Activated gamma-delta T cell treated with Interleukin-2 at 50 U/mL for 16 hours (primary cell): ENCODE measurements at regions not wholly inside any gene's neighbourhood (a gene's known extent, or its start where the extent isn't known, plus 50 kb on each side); places are given as distances from the start of the nearest gene placed in this dataset.
"Not testable (repeated sequence)": the region's sequence is repeated elsewhere in the genome, so short reads cannot be mapped to it uniquely, and the experiment has no call there.

Source experiments
- DNase-seq: peaks from one replicate; pipeline ENCODE4 v3.0.0-alpha.2; 2020

GRCh38 chrX:20711366-20711765 is 444.7 kb upstream of the RPS6KA3 start:
- no peak for DNase-seq

DNA sequence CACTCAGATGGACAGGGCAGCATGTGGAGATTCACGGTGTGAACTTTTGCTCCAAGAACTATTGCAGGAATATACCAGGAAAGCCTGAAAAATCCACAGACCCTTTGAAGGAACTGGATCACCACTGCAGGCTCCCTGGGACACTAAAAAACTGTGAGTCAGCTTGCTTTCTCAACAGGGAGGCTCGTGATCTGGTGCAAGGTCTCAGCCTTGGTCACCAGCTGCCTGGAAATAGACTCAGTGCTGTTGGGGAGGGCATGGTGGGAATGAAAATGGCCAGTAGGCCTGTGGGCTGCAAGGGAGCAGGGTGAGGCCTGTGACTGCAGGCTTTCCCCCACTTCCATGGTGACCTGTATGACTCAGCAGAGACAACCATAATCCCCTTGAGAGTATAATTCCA is 426.4 kb upstream of the RPS6KA3 start:
- DNase-seq, result no peak

DNA sequence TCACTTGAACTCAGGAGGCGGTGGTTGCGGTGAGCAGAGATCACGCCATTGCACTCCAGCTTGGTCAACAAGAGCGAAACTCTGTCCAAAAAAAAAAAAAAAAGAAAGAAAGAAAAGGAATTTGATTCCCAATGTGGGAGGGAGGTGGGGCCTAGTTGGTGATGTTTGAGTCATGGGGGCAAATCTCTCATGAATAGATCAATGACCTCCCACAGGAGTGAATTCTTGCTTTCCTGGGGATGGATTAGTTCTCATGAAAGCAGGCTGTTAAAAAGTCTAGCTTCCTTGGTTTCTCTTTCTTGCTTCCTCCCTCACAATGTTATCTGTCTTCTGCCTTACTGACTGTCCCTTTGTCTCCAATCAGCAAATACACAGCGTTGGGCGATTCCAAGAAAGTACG is 419.5 kb upstream of the RPS6KA3 start:
- no peak for DNase-seq

DNA sequence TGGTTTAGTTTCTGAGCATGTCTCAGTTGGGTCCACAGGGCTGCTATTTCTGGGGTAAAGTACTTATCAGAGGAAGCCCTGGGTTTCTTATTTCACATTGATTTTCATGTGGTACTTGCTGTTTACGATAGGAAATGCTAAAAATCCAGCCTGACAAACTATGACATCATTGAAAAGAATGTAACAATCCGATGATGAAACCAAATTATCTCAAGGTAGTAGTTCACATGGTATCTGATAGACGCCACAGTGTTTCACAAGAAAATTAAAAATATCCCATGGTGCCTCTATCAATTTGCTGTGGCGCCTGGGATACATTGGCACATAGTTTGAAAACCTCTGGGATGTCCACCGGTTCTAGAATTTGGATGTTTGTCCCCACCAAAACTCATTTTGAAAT is 418.9 kb upstream of the RPS6KA3 start:
- DNase-seq, result no peak

- no peak for DNase-seq
Observed at GRCh38 chrX:20681683-20682082, 415.0 kb upstream of the RPS6KA3 start.

DNA sequence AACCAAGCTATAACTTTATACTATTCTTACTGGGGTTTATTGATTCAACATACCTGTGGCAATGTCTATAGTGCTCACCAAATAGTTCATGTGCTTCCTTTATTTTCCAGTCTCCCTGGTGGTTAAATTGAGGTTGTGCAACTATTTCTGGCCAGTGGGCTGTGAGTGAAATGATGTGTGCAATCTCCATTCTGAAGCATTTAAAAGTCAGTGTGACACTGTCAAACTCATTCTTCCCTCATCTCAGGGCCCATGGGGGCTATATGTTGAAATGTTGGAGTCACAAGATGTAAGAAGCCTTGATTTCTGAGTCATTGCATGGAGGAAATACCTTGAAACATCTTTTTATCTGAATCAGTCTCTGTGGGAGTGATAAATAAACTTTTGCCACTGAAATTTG is 414.3 kb upstream of the RPS6KA3 start:
- no peak for DNase-seq

- DNase-seq, result no peak
Observed at GRCh38 chrX:20672476-20672875, 405.8 kb upstream of the RPS6KA3 start.

GRCh38 chrX:20671746-20672145 is 405.0 kb upstream of the RPS6KA3 start:
- DNase-seq, result not testable (repeated sequence)

- no peak for DNase-seq
Observed at GRCh38 chrX:20670611-20671010, 403.9 kb upstream of the RPS6KA3 start.

- DNase-seq, result no peak
Observed at GRCh38 chrX:20668550-20668949, 401.8 kb upstream of the RPS6KA3 start.

- no peak for DNase-seq
Observed at GRCh38 chrX:20666331-20666730, 399.6 kb upstream of the RPS6KA3 start.

GRCh38 chrX:20665481-20665880 is 398.8 kb upstream of the RPS6KA3 start:
- no peak for DNase-seq

GRCh38 chrX:20664774-20665173 is 398.1 kb upstream of the RPS6KA3 start:
- DNase-seq, result no peak

DNA sequence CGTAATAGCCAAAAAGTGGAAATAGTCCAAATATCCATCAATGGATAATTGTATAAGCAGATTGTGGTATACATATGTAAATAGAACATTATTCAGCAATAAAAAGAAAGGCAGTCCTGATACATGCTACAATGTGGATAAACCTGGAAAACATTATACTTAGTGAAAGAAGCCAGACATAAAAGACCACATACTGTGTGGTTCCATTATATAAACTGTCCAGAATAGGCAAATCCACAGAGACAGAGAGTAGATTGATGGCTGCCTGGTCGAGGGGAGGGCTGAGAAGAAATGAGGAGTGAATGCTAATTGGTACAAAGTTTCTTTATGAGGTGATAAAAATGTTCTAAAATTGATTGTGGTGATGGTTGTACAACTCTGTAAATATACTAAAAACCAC is 397.4 kb upstream of the RPS6KA3 start:
- DNase-seq, result no peak

- DNase-seq, result no peak
Observed at GRCh38 chrX:20663336-20663735, 396.6 kb upstream of the RPS6KA3 start.

DNA sequence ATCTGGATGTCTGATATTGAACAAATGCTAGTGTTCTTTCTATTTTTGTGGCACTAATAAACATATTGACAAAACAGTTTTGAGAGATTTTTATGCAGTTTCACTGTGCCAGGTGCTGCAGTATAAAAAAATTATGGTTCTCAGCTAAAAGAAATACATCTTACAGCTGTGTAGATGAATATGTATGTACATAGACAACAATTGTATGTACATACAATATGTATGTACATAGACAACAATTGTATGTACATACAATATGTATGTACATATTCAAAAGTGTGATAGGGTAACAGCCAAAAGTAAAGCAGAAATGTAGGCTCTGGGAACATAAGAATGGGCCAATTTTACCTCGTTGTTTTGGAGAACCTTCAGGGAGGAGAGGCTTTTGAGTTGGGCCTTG is 390.0 kb upstream of the RPS6KA3 start:
- DNase-seq, result no peak

- DNase-seq, result no peak
Observed at GRCh38 chrX:20654596-20655106, 387.9 kb upstream of the RPS6KA3 start.

DNA sequence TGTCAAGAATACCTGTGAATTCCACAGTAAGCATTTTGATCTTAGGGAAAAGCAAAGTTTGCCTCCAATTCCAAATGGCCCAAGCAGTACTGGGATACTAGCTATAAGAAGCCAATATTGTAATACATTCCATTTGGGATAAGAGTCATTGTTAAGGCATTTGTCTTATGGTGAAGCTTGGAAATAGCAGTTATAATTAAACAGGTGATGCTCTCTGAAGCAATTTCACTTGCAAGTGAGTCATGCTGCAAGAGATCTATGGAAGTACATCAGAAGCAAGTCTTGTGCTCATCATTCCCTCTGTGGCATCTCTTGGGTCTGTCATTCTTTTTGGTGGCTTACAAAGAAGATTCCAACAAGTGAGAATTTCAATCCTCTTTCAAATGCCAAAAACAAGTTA is 386.4 kb upstream of the RPS6KA3 start:
- DNase-seq, result no peak

DNA sequence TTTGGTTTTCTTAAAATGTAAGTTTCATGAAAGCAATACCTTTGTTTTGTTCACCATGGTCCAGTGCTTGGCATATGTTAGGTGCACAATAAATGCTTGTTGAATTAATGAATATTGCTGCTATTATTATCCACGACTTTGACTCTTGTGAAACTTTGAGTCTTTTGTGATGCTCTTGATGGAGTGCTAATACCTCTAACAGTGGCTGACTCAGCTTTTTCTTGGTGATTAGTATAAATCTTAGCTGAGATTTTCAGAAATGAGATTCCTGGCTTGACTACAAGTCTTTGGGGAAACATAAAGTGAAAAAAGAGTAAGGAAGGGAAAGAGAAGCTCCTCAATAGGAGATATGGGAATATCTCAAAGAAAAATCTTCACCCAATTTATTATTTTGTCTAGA is 375.2 kb upstream of the RPS6KA3 start:
- no peak for DNase-seq

DNA sequence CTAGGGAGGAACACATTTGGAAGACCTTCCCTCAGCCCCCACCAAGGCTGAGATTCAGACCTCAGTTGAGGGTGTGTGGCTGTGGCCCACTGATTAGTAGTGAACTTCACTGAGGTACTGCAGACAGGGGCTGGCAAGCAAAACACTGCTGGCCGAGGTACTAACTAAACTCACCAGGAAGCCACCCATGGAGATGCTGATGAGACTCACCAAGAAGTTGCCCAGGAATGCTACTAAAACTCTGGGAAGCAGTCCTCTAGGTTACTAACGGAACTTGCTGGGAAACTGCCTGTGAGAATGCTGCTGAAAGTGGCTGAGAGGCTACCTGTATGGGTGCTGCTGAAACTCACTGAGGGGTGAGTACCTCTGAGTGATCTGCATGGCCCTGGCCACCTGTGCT is 372.4 kb upstream of the RPS6KA3 start:
- no peak for DNase-seq

GRCh38 chrX:20637351-20637750 is 370.6 kb upstream of the RPS6KA3 start:
- no peak for DNase-seq

DNA sequence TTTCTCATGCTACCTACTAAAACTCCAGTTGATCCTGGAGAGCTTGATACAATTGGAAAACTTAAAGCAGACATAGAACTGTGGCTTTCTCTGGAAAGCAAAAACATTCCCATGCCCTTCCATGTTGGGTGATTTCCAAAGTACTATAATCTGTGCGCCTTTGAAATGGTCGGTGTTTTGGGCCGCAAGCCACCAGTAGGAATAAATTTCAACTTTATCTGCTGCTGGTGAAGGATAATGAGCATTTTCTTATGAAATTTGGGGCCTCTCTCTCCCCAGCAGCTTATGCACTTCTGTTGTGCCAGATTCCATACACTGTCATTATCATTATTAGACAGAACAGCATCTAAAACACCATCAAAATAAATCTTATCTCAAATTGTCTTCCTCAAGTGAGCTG is 366.7 kb upstream of the RPS6KA3 start:
- DNase-seq, result no peak

DNA sequence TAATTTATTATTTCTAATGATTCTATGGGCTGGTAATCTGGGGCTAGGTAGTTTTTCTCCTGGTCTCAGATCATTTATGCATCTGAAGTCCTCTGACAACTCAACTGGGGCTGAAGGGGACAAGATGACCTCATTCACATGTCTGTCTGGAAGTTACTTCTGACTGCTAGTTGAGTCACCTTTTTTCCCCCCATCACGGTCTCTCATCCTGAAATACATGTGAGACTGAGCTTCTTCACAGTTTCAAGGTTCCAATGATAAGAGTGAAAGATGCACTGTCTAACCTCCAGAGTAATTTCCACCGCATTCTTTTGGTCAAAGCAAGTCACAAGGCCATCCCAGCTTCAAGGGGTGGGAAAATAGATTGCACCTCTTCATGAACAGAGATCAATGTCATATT is 356.7 kb upstream of the RPS6KA3 start:
- no peak for DNase-seq

DNA sequence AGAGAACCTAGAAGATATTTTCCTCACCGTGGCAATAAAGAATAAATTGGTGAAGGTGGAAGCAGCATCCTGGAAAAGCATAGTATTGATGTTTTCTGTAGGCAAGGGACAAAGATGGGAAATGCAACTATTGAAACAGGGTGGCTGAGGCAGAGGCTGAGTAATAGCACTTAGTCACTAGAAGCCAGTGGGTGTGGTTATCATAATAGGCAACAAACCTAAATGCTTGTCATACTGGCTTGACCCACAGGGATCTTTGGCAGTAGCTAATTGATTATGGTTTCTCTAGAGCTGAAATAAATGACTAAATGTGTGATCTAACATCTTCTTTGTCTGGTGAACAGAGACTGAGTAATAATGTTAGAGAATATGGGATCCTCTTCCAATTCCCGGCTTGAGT is 353.6 kb upstream of the RPS6KA3 start:
- DNase-seq, result no peak

DNA sequence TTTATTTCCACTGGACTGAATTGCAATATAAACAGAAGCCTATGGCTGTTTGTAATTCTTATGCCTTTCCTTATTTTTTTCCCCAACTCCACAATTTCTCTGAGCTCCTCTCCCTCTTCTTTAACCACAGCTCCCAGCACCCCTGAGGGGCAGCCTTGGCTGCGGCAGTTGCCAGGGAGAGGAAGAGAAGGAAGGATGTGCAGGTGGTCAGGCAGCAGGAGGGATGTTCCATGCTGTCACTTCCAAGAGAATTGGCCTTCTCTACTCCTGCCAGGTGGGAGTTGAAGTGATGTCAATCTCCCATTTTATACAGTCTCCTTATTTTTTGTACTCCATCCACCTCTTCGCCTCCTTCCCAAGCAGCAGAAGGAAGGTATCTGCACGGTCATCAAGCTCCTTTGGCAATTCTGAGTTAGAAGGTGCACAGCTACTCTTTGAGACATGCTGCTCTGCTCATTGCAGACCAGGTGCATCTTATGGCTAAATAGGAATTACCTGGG is 343.3 kb upstream of the RPS6KA3 start:
- no peak for DNase-seq

- no peak for DNase-seq
Observed at GRCh38 chrX:20606831-20607230, 340.1 kb upstream of the RPS6KA3 start.
